GM21526 (cell line): ENCODE measurements at regions not wholly inside any gene's neighbourhood (a gene's known extent, or its start where the extent isn't known, plus 50 kb on each side); places are given as distances from the start of the nearest gene placed in this dataset.
"Not testable (repeated sequence)": the region's sequence is repeated elsewhere in the genome, so short reads cannot be mapped to it uniquely, and the experiment has no call there.

ENCODE experiments used
- ATAC-seq: cut with Tn5 transposase; IDR thresholded peaks from one replicate; pipeline ENCODE4 v1.9.1; 2021; ENCODE audit warnings: moderate library complexity; ENCODE audit not compliant: unreplicated experiment, low FRiP score

DNA sequence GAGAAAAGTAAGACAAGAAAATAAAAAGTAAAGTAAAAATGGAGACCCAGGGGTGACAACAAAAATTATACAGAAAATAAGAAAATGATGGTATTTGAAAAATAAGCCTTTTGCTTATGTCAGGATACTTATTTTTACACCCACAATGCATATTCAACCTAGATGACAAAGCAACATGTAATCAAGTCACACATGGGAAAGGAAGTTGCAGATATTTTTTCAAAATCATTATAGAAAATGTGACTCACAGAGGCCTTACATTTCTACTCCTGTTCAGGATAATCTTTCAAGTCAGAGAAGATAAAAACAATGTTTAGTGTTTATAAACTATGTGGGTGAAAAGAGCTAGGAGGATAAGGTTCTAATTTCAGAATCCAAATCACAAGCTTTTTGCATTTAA, 275.3 kb upstream of the UBE2E3 start:
- no peak for ATAC-seq

DNA sequence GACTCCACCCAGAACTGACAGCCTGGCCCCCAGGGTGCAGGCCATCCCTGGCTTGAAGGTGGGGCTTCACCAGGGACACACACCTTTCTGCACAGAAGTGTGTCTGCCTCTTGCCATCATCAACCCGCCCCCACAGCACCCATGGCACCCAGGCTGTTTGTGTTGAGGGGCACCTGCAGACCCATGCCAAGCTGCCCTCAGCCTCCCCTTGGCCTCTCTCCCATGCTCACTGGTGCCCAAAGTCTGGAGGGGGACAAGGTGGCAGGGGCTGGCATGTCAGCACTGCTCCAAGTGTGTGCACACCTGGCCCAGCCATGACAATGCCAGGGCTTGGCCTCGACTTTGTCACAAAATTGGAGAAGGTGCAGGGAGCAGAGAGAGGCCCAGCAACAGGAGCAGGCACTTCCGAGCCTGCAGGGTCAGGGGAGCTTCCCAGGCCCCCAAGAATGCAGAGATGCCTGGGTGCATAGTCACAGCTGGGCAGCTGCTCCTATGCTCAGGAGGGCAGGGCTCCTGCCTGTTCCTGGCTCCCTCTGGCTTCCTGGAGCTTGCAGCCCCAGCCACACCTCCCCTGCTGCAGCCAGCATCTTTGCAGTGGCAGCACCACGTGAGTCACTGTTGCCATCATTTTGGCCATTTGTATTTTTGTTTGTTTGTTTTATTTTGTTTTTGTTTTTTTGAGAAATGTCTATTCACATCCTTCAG, 280.6 kb upstream of the UBE2E3 start:
- ATAC-seq = no peak

DNA sequence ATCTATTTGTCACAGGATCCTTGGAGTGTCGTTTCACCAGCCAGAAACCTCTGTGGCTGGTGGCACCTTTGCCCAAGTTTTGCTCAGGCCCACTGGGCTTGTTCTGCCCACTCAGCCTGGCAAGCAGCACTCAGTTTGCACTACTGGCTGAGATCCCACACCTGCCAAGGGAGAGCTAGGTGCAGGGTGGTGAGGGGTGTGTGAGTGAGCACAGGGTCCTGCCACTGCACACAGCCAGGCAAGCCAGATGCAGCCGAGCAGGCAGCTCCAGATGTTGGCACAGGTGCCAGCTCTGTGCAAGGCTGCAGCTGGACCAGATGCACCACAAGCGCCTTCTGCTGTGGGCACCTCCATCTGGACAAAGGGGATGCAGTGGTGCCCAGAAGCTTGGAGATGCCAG, 281.7 kb upstream of the UBE2E3 start:
- no peak for ATAC-seq

DNA sequence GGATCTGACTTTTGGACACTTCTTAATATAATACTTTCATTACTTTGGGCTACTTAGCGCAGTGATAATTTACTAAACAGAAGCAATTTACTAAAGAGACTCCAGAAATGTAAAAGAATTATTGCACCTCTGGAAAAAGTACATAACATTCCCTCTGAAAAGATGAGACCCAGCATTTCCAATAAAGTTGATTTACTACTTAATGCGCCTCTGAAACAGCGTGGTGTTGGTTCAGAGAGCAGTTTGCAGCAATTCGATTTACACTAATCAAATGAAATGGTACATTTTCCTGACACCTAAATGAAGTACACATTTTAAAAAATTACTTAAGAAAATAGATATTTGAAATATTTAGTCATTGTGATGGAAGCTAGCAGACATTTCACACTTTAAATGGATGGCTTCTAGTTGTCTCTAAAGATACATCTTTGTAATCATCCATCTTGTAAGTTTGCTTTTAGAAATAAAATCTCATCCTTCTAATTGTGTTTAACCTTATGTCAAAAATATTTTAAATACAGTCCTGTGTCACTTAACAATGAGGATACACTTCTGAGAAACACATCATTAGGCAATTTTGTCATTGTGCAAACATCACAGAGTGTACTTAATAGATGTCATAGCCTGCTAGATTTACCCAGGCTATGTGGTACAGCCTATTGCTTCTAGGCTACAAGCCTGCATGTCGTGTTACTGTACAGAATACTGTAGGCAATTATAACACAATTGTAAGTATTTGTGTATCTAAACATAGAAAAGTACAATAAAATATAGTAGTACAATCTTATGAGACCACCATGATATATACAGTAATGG, 284.6 kb upstream of the UBE2E3 start:
- ATAC-seq = no peak

DNA sequence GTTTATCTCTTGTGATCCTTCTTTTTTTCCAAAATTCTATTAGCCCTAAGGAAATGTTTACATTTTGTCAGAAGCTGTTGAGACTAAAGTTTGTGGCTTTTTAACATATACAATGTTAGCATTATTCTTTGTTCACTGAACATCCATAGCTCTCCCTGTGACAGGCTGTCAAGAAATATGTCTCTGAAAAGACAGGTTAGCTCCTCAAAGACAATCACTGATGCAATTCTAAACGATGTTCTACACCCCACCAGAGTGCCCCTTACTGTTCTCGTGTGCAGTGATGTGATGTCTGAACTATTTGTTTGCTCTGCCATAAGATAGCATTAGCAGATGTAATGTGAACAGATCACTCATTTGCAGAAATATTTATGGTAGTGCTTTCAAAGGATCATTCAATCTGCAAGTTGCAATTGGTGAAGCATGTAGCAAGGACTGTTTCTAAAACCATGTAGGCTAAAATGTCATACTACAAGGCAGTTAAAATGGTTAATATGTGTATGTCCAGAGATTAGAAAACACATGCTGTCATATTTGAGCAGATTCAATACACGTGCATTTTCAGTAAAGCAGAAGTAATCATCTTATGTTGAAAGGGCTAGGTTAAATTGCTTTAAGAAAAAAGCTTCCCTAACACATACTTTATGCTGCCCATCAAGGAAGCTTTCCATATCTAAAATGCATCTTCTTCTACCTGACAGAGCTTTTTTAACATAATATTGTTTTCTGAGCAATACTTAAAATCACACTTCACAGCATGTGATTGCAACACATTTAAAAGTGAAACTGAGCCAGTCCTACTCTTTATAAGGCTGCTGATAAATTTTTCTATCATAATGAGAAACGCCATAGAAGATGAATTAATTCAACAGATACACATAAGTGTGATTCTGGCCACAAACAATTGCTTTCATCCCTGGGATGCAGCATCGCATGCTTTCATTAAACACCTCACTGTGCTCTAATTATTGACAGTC, 285.7 kb upstream of the UBE2E3 start:
- ATAC-seq = no peak

DNA sequence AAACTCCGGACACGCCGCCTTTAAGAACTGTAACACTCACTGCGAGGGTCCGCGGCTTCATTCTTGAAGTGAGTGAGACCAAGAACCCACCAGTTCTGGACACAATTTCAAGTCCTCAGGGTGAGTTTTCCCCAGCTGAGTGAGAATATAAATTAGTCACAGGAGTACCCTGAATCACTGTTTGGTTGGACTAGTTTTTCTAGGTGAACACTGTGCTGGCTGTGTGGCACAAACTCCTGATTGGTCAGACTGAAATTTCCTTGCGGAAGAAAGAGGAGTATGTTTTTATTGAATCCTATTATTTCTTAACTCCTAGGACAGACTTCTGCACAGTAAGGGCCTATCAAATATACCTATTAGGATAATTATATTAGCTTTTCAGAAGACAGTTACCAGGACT, 288.1 kb upstream of the UBE2E3 start:
- ATAC-seq = no peak

DNA sequence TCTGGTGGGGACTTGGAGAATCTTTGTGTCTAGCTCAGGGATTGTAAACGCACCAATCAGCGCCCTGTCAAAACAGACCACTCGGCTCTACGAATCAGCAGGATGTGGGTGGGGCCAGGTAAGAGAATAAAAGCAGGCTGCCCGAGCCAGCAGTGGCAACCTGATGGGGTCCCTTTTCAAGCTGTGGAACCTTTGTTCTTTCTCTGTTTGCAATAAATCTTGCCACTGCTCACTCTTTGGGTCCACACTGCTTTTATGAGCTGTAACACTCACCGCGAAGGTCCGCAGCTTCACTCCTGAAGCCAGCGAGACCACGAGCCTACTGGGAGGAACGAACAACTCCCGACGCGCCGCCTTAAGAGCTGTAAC, 288.6 kb upstream of the UBE2E3 start:
- not testable (repeated sequence) for ATAC-seq

DNA sequence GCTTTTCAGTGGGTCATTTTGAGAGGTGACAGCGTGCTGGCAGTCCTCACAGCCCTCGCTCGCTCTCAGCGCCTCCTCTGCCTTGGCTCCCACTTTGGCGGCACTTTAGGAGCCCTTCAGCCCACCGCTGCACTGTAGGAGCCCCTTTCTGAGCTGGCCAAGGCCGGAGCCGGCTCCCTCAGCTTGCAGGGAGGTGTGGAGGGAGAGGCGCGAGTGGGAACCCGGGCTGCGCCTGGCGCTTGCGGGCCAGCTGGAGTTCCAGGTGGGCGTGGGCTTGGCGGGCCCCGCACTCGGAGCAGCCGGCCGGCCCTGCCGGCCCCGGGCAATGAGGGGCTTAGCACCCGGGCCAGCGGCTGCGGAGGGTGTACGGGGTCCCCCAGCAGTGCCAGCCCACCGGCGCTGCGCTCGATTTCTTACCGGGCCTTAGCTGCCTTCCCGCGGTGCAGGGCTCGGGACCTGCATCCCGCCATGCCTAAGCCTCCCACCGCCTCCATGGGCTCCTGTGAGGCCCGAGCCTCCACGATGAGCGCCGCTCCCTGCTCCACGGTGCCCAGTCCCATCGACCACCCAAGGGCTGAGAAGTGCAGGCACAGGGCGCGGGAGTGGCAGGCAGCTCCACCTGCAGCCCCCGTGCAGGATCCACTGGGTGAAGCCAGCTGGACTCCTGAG, 289.1 kb upstream of the UBE2E3 start:
- ATAC-seq = not testable (repeated sequence)

DNA sequence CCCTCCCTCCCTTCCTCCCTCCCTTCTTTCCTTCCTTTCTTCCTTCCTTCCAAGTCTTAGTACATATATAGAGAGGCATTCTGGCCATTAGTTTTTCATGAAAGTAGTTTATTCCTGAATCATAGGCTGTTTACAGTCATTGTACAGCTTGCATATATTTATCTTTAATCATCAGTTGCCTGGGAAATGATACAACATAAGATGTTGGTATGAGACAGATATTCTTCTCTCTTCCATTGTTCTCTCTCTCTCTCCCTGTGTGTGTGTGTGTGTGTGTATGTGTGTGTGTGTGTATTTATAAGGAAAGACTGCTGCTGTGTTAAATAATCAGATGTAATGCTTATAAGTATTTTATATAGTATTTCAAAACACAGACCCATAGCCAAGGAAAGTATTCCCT, 289.8 kb upstream of the UBE2E3 start:
- ATAC-seq = no peak

DNA sequence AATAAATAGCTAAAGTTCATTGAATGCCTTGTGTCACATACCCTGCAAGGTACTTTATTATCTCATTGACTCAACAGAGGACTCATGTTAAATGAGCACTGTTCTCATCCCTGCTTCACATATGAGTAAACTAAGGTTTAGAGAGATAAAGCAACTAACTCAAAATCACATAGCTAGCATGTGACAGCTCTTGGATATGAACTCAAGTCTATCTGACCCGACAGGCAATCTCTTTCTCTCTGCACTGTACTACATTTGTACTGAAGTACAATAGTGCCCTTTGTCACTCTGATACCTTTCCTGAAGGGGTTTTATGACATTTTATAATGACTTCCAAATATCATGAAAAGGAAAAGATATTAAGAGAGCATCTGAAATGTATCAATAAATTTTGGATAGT, 297.5 kb upstream of the UBE2E3 start:
- ATAC-seq = no peak

DNA sequence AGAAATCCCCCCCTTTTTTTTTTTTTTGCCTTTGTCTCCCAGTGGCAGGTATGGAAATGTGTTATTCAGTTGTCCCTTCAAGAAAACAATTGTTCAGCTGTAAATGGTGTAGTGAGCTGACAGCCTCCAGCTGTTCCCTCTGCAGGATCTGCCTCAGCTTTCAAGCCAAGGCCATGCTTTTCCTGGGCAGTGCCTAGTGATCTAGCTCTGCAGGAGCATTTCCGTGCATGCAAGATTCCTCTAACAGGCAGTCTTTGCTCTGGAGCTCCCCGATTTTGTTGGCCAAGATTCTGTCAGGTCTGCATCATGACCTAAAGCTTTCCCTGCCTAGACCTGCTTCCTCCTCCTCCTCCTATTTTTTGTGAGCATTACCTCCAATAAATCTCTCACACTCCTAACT, 300.7 kb upstream of the UBE2E3 start:
- no peak for ATAC-seq

DNA sequence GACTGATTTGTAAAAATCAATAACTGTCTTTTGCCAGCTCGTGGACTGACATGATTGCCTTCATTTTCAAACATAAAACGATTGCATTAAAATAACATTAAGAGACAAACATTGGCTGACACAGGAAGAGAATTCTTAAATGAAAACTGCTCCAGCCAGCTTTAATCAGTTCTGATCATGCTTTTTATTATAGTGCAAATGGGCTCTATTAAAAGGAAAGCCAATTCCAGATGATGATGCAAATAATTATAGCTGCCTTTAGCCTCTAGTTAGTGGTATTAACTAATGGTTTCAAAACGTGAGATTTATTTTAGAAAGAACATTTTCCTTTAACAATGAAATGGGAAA, 301.8 kb upstream of the UBE2E3 start:
- ATAC-seq = no peak

DNA sequence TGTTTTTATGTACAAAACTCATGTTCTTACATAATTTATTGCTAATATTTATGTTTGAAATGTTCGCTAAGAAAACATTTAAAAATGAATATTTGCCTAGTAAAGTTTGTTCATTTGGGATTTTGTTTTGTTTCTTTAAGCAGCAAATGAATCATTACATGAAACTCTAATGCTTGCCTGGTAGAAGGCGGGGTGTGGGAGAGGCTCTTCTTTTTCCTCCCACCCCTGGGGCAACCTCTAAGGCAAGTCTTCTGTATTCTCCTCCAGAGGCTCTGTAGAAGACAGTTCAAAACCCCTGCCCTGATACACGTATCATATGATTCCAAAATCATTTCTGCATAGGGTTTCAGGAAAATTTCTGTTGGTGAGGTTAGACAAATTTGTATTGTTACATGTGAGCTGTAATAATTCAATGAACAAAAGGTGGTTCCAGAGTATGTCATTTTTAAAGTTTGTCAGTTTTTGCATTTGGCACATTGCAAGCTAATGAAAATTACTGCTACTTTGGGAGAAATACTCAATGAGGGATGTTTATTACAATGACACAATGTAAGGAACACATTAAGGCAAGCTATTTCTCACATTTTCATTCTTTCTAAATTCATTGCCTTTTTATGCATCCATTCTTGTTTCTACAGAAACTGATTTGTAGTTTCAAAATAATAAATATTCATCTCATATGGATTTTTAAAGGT, 302.3 kb upstream of the UBE2E3 start:
- ATAC-seq = no peak

DNA sequence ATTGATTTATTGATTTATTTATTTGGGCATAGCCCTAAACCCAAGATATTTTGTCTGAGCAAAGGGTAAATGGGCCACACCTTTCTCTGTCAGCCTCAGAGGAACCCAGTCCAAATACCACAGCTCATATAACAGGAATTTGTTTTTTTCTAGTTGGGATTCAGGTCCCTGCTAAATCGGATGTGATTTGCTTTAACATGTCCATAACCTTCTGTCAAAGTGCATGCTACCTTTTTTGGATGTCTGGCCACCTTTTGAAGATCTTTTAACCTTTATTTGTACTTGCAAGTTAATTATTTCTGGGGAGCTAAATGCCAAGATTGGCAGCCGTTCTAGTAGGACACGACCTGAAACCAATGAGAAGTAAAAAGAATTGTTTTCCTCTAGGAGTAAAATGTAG, 303.2 kb upstream of the UBE2E3 start:
- ATAC-seq = no peak

DNA sequence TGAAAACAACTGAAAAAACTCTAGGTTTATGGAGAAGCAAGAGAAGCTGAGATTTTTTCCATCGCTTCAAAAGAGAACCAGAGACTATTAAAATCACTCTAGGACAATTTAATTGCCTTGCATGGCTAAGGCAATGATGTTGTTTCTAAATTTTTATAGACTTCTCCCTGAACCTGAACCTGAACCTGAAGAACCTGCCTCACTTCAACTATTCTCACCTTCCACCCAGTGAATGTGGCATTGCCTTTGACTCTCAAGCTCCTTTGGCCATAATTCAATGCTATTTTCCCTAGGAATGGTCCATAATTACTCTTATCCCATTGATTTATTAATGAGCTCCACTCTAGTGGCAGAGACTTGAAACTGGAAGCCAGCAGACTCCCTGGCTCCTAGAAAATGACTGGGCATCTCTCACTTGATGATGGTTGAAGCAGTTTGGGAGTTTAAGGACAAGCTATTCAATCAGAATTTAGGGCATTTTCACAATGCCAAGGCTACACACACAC, 303.8 kb upstream of the UBE2E3 start:
- no peak for ATAC-seq

DNA sequence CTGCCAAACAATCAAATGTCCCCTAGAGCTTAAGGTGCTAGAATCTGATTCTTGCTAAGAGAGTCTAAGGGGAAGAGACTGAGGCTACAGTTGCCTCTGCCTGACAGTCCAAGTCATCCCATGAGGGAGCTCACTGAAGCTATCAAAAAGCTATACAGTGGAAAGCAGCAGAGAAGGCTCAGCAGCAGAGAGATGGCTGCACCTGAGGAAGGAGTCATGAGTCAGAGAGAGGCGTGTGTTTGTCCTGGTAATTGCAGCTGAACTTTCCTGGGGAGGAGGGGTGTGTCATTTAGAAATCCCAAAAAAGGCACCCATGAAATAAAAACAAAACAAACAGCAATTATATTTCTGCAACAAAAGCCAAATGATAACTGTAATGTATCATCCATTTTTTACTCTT, 305.2 kb upstream of the UBE2E3 start:
- no peak for ATAC-seq

DNA sequence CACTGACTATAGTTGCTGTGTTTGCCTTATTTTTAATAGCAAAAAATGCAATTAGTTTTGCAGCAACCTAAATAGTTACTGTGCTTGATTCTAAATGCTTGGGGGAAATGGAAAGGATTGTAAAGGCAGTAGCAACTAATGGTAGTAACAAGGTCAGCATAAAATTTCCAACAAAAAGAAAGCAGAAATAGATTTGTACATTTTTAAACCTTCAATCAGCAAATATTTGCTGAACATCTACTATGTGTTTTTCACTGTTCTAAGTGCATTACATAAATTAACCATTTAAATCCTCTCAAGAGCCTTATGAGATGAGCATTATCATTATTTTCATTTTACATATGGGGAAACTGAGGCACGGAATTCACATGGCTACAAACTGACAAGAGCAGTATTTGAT, 308.0 kb upstream of the UBE2E3 start:
- ATAC-seq = no peak

DNA sequence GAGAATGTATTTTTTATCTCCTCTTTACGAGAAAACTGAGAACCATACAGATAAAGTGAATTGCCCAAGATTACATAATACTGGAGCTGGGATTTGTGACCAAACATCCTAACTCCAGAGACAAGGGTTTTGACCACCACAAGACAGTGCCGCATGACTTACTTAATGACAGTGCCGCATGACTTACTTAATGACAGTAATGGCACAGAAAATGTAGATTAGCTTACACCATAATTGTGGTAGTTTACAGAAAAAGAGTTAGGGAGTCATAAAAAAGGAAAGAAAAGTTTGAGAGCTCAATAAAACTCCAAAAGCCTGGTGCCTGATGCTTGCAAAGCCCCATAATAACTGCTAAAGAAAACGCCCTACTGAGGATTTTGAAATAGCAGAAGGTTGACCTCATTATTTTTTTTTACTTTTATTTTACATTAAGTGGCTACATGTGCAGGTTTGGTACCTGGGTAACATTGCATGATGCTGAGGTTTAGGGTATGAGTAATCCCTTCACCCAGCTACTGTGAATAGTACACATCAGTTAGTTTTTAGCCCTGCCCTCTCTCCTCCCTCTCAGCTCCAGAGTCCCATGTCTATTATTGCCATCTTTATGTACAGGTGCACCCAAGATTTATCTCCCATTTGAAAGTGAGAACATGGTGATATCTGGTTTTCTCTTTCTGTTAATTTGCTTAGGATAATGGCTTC, 310.0 kb upstream of the UBE2E3 start:
- no peak for ATAC-seq

DNA sequence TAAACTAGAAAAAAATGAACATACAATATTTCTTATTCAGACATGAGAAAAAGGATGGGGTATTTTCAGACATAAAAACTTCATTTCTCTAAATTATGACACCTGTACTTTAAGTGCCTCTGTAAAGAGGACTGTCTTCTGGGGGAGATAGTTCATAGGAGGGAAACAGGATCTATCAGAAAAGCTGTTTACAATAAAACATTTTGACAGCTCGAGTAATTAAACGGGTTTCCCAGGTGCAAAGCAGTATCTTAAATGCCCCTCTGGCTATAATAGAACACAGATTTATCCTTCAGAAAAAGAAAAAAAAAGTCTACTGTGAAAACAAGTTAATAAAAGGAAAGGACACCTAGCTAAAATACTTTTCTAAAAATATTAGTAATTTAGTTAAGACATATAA, 311.4 kb upstream of the UBE2E3 start:
- ATAC-seq = no peak
